IMR-90 (cell line): ENCODE measurements at regions not wholly inside any gene's neighbourhood (a gene's known extent, or its start where the extent isn't known, plus 50 kb on each side); places are given as distances from the start of the nearest gene placed in this dataset.

Source experiments
- ATAC-seq: fragments of 200-7000 bp; cut with Tn5 transposase; 2 replicates; pipeline ENCODE4 v1.9.1; 2020; ENCODE audit warnings: low read depth, mild to moderate bottlenecking, moderate library complexity
- BruUV-seq: library from RNA; stranded (reverse); fragments of 400-500 nt; replicated peaks from 2 replicates; lab custom pipeline; 2021; lab: Mats Ljungman, UMichigan
- CTCF ChIA-PET: fragments of 300-600 bp; formaldehyde crosslinking; extraction: SDS; loops from one replicate; lab custom pipeline; 2021; ENCODE audit warnings: antibody characterized with exemption; lab: Yijun Ruan, JAX
- POLR2A ChIA-PET: fragments of 300-600 bp; sonication (Branson Sonifier 250); formaldehyde crosslinking; loops from one replicate; lab custom pipeline; 2022; ENCODE audit warnings: antibody characterized with exemption; ENCODE audit not compliant: unreplicated experiment; lab: Charles Lee
- DNase-seq: peaks from one replicate; pipeline ENCODE4 v3.0.0; 2013
- H2AFZ ChIP-seq: replicated peaks from 2 replicates; pipeline ENCODE3; 2013; ENCODE audit warnings: low read length, mild to moderate bottlenecking; ENCODE audit not compliant: poor library complexity
- H2AK5ac ChIP-seq: 2 replicates; pipeline ENCODE4 v1.6.1; 2013; ENCODE audit warnings: low read depth, low read length, inconsistent platforms
- H2AK9ac ChIP-seq: replicated peaks from 2 replicates; pipeline ENCODE3; 2013; ENCODE audit warnings: mild to moderate bottlenecking, low read depth, low read length, moderate library complexity; ENCODE audit not compliant: poor library complexity
- H2BK120ac ChIP-seq: 2 replicates; pipeline ENCODE4 v1.6.1; 2013; ENCODE audit warnings: low read depth, low read length, inconsistent platforms
- H2BK15ac ChIP-seq: 3 replicates; pipeline ENCODE4 v1.6.1; 2013; ENCODE audit warnings: low read depth, low read length, inconsistent platforms
- H2BK20ac ChIP-seq: 2 replicates; pipeline ENCODE4 v1.6.1; 2013; ENCODE audit warnings: low read depth, mild to moderate bottlenecking, inconsistent platforms, low read length, moderate library complexity
- H2BK5ac ChIP-seq: 2 replicates; pipeline ENCODE4 v1.6.1; 2013; ENCODE audit warnings: mild to moderate bottlenecking, low read depth, low read length, inconsistent platforms; ENCODE audit not compliant: poor library complexity, severe bottlenecking
- H3K14ac ChIP-seq: replicated peaks from 2 replicates; pipeline ENCODE4 v1.6.1; 2013; ENCODE audit warnings: low read depth, low read length, inconsistent platforms
- H3K18ac ChIP-seq: 2 replicates; pipeline ENCODE4 v1.6.1; 2013; ENCODE audit warnings: low read depth, low read length, control low read depth
- H3K23ac ChIP-seq: 2 replicates; pipeline ENCODE4 v1.6.1; 2013; ENCODE audit warnings: low read depth, low read length, inconsistent platforms
- H3K27ac ChIP-seq: 2 replicates; pipeline ENCODE4 v1.5.1; 2013; ENCODE audit warnings: mild to moderate bottlenecking, control low read depth, low read length; ENCODE audit not compliant: insufficient read depth
- H3K27me3 ChIP-seq: 2 replicates; pipeline ENCODE4 v1.6.1; 2013; ENCODE audit warnings: low read length; ENCODE audit not compliant: control insufficient read depth, insufficient read depth
- H3K36me3 ChIP-seq: 2 replicates; pipeline ENCODE4 v1.6.1; 2013; ENCODE audit warnings: low read length, mixed read lengths; ENCODE audit not compliant: control insufficient read depth, insufficient read depth
- H3K4ac ChIP-seq: 2 replicates; pipeline ENCODE4 v1.6.1; 2013; ENCODE audit warnings: low read depth, low read length, inconsistent platforms
- H3K4me1 ChIP-seq: 2 replicates; pipeline ENCODE4 v1.6.1; 2013; ENCODE audit warnings: low read length, mixed read lengths; ENCODE audit not compliant: control insufficient read depth, insufficient read depth
- H3K4me2 ChIP-seq: 2 replicates; pipeline ENCODE4 v1.6.1; 2013; ENCODE audit warnings: low read depth, mild to moderate bottlenecking, control low read depth, low read length, moderate library complexity
- H3K4me3 ChIP-seq: 2 replicates; pipeline ENCODE4 v1.5.1; 2013; ENCODE audit warnings: low read depth, mild to moderate bottlenecking, control low read depth, low read length, moderate library complexity; ENCODE audit not compliant: insufficient read depth
- H3K56ac ChIP-seq: 2 replicates; pipeline ENCODE4 v1.6.1; 2013; ENCODE audit warnings: low read length, inconsistent platforms; ENCODE audit not compliant: insufficient read depth; ENCODE audit errors: extremely low read depth
- H3K79me1 ChIP-seq, 2 experiments: 2 replicates each; pipeline ENCODE4 v1.6.1; 2013; ENCODE audit warnings: low read length in 2 of 2, inconsistent platforms in 1 of 2, low read depth in 1 of 2
- H3K9ac ChIP-seq: 2 replicates; pipeline ENCODE4 v1.6.1; 2013; ENCODE audit warnings: low read depth, low read length, control low read depth
- H3K9me1 ChIP-seq: 2 replicates; pipeline ENCODE4 v1.6.1; 2013; ENCODE audit warnings: low read length, inconsistent platforms; ENCODE audit not compliant: insufficient read depth
- H3K9me3 ChIP-seq: 2 replicates; pipeline ENCODE4 v1.6.1; 2013; ENCODE audit warnings: low read length; ENCODE audit not compliant: control insufficient read depth, insufficient read depth
- H4K20me1 ChIP-seq: 2 replicates; pipeline ENCODE4 v1.6.1; 2013; ENCODE audit warnings: low read length, inconsistent platforms; ENCODE audit not compliant: insufficient read depth
- H4K5ac ChIP-seq: 2 replicates; pipeline ENCODE4 v1.6.1; 2013; ENCODE audit warnings: mild to moderate bottlenecking, low read depth, low read length, control low read depth
- H4K8ac ChIP-seq, 2 experiments: 2 replicates each; pipeline ENCODE4 v1.6.1; 2013; ENCODE audit warnings: low read depth in 2 of 2, low read length in 2 of 2, control low read depth in 1 of 2, inconsistent platforms in 1 of 2
- H4K91ac ChIP-seq: 2 replicates; pipeline ENCODE4 v1.6.1; 2013; ENCODE audit warnings: low read depth, low read length, inconsistent platforms; ENCODE audit not compliant: insufficient read depth
- CEBPB ChIP-seq: IDR thresholded peaks from 2 replicates; pipeline ENCODE4 v1.6.1; 2012; ENCODE audit warnings: low read depth, low read length, improper control_type of control experiment
- CHD1 ChIP-seq: IDR thresholded peaks from 2 replicates; pipeline ENCODE4 v1.6.1; 2012; ENCODE audit warnings: low read depth, low read length, improper control_type of control experiment
- CTCF ChIP-seq: conservative IDR thresholded peaks from 2 replicates; pipeline ENCODE4 v1.5.1; 2012; ENCODE audit warnings: mild to moderate bottlenecking, low read depth, low read length, improper control_type of control experiment
- FOS ChIP-seq: fragments of 150-350 bp; IDR thresholded peaks from 2 replicates; pipeline ENCODE4 v1.6.1; 2016; ENCODE audit warnings: low read depth, low read length
- MAFK ChIP-seq: IDR thresholded peaks from 2 replicates; pipeline ENCODE4 v1.6.1; 2012; ENCODE audit warnings: low read depth, low read length, improper control_type of control experiment
- MAZ ChIP-seq: IDR thresholded peaks from 2 replicates; pipeline ENCODE4 v1.6.1; 2012; ENCODE audit warnings: low read depth, mild to moderate bottlenecking, low read length, improper control_type of control experiment, moderate library complexity, borderline replicate concordance
- MXI1 ChIP-seq: IDR thresholded peaks from 2 replicates; pipeline ENCODE4 v1.6.1; 2012; ENCODE audit warnings: low read depth, mild to moderate bottlenecking, low read length, moderate library complexity, borderline replicate concordance
- NFE2L2 ChIP-seq: fragments of 150-350 bp; IDR thresholded peaks from 2 replicates; pipeline ENCODE4 v1.6.1; 2016; ENCODE audit warnings: low read depth, mild to moderate bottlenecking, low read length
- RAD21 ChIP-seq: IDR thresholded peaks from 2 replicates; pipeline ENCODE4 v1.6.1; 2012; ENCODE audit warnings: low read length, improper control_type of control experiment
- RCOR1 ChIP-seq: IDR thresholded peaks from 2 replicates; pipeline ENCODE4 v1.6.1; 2012; ENCODE audit warnings: mild to moderate bottlenecking, low read length, improper control_type of control experiment; ENCODE audit not compliant: insufficient replicate concordance
- RFX5 ChIP-seq: IDR thresholded peaks from 2 replicates; pipeline ENCODE4 v1.8.0; 2012; ENCODE audit warnings: low read depth, mild to moderate bottlenecking, low read length, moderate library complexity
- SMC3 ChIP-seq: fragments of 150-350 bp; IDR thresholded peaks from 2 replicates; pipeline ENCODE4 v1.6.1; 2016; ENCODE audit warnings: low read depth, mild to moderate bottlenecking, antibody characterized with exemption, low read length, moderate library complexity
- USF2 ChIP-seq: fragments of 150-350 bp; IDR thresholded peaks from 2 replicates; pipeline ENCODE4 v1.6.1; 2017; ENCODE audit warnings: mild to moderate bottlenecking, antibody characterized with exemption, low read length, low read depth
- WGBS, 2 experiments: methylation state at CpG; one replicate each; pipeline versions ENCODE4 v1.1.5 to v1.1.7; 2013; ENCODE audit warnings: missing lambda C conversion rate in 2 of 2; ENCODE audit not compliant: insufficient read length in 1 of 2; ENCODE audit errors: extremely low coverage in 2 of 2; 5-methylcytosine and 5-hydroxymethylcytosine counted together
- dilution Hi-C: fragments of 300-500 bp; cut with HindIII; formaldehyde crosslinking; loops from one replicate; pipeline ENCODE4 v1.14.3; 2018; ENCODE audit warnings: low sequenced_read_pairs; ENCODE audit not compliant: unreplicated experiment
- in situ Hi-C: fragments of 300-500 bp; cut with MboI; formaldehyde crosslinking; loops from 3 replicates; pipeline ENCODE4 v1.14.3; 2019; ENCODE audit warnings: low sequenced_read_pairs, inconsistent platforms, mixed read lengths
- intact Hi-C: fragments of 100-400 bp; cut with micrococcal nuclease; formaldehyde crosslinking; loops from 2 replicates; pipeline ENCODE4 v1.10.0; 2022

- Histone ChIP-seq H3K27ac (no peak overlapping the region), H4K91ac (no peak overlapping the region), H4K5ac (no peak overlapping the region), H3K9me3 (peaks cover 47% of the 10 kb centered on the region), H4K8ac (no peak overlapping the region), H2BK5ac (no peak overlapping the region), H3K36me3 (no peaks in the 10 kb centered on the region), H2BK20ac (no peak overlapping the region), H3K18ac (no peak overlapping the region), H3K79me1 (no peaks in the 10 kb centered on the region), H2AK9ac (no peak overlapping the region), H3K9me1 (no peaks in the 10 kb centered on the region), H3K4me3 (no peak overlapping the region), H3K9ac (no peak overlapping the region), H2AK5ac (no peak overlapping the region), H3K4me2 (no peak overlapping the region), H3K4ac (no peak overlapping the region), H4K20me1 (no peaks in the 10 kb centered on the region), H2AFZ (no peak overlapping the region), H3K27me3 (no peaks in the 10 kb centered on the region), H3K56ac (no peak overlapping the region), H3K23ac (no peak overlapping the region), H2BK15ac (no peak overlapping the region), H2BK120ac (no peak overlapping the region), H3K4me1 (no peaks in the 10 kb centered on the region), H3K14ac (no peak overlapping the region)
- no peak for TF ChIP-seq MAFK
- no peak for TF ChIP-seq RFX5
- no peak for TF ChIP-seq RAD21
- TF ChIP-seq CTCF: no peak
- TF ChIP-seq MXI1: no peak
- no peak for TF ChIP-seq CEBPB
- no peak for TF ChIP-seq USF2
- TF ChIP-seq NFE2L2: no peak
- TF ChIP-seq FOS: no peak
- no peak for TF ChIP-seq MAZ
- no peak for TF ChIP-seq RCOR1
- TF ChIP-seq SMC3: no peak
- TF ChIP-seq CHD1: no peak
- ChIA-PET POLR2A (no interaction called here), CTCF (no interaction called here)
- ATAC-seq: no peak
- intact Hi-C loops: no loop called here
- no TSS peak for BruUV-seq
- DNase-seq: no peak
- dilution Hi-C loops: no loop called here
- in situ Hi-C loops: no loop called here
- WGBS, 2 experiments: 88% methylated on average over 23 of the region's 44 CpGs; no CpG with 5 or more reads in 1 of the 2 experiments
Measured at GRCh38 chr6:169962604-169963469, 211.4 kb downstream of the ERMARD start.
